Gastrocnemius medialis (tissue), 4 donors: ENCODE measurements at regions not wholly inside any gene's neighbourhood (a gene's known extent, or its start where the extent isn't known, plus 50 kb on each side); places are given as distances from the start of the nearest gene placed in this dataset.
"Not testable (repeated sequence)": the region's sequence is repeated elsewhere in the genome, so short reads cannot be mapped to it uniquely, and the experiment has no call there.

Experiments
- ATAC-seq, 2 donors: fragments of 150-250 bp; one replicate each; pipeline ENCODE4 v1.9.1; 2016
- DNase-seq, 2 donors: peaks; one replicate each; pipeline ENCODE4 v3.0.0-alpha.2; 2019
- H3K27ac ChIP-seq, 4 donors: fragments of 200-600 bp; sonication (generic); 1 replicate in 1 of 4; 2 replicates in 3 of 4; pipeline ENCODE4 v1.5.1; 2016 to 2018; ENCODE audit warnings: mild to moderate bottlenecking in 2 of 4, moderate library complexity in 1 of 4
- H3K27me3 ChIP-seq, 3 donors: fragments of 200-600 bp; sonication (generic) in 2 of 3; 1 replicate in 1 of 3; 2 replicates in 2 of 3; pipeline versions ENCODE4 v1.5.1 to v1.6.0; 2016 to 2019; ENCODE audit warnings: mild to moderate bottlenecking in 1 of 3, moderate library complexity in 1 of 3
- H3K36me3 ChIP-seq, 2 donors: fragments of 200-600 bp; sonication (generic) in 1 of 2; one replicate each; pipeline ENCODE4 v1.5.1; 2017 to 2018
- H3K4me1 ChIP-seq, 2 donors: fragments of 200-600 bp; sonication (generic) in 1 of 2; one replicate each; pipeline ENCODE4 v1.5.1; 2016 to 2017; ENCODE audit warnings: mild to moderate bottlenecking in 2 of 2
- H3K4me3 ChIP-seq, 4 donors: fragments of 200-600 bp; sonication (generic) in 3 of 4; 1 replicate in 1 of 4; 2 replicates in 3 of 4; pipeline ENCODE4 v1.5.1; 2016 to 2019; ENCODE audit warnings: mild to moderate bottlenecking in 2 of 4
- H3K9me3 ChIP-seq, 3 donors: fragments of 200-600 bp; sonication (generic) in 2 of 3; 1 replicate in 1 of 3; 2 replicates in 2 of 3; pipeline ENCODE4 v1.5.1; 2016 to 2019
- POLR2A ChIP-seq, 2 donors: fragments of 450-650 bp; IDR thresholded peaks; one replicate each; pipeline ENCODE4 v1.6.1; 2017; ENCODE audit warnings: antibody characterized with exemption in 2 of 2, mild to moderate bottlenecking in 2 of 2, moderate library complexity in 2 of 2
- in situ Hi-C, 4 donors: fragments of 200-750 bp; cut with MboI; loops; one replicate each; pipeline versions ENCODE4 v1.15.0 to v1.8.0; 2017; ENCODE audit warnings: low sequenced_read_pairs in 4 of 4
- intact Hi-C: fragments of 100-400 bp; cut with DNase I; formaldehyde crosslinking; loops from one replicate; pipeline ENCODE4 v1.15.1; 2023; ENCODE audit warnings: low total_unique reads
- TF ChIP-seq, protein P1 (sequence below), 5 experiments: fragments of 450-650 bp in 3 of 5; fragments of 200-600 bp in 2 of 5; sonication (generic) in 2 of 5; IDR thresholded peaks in 4 of 5; conservative IDR thresholded peaks in 1 of 5; 1 replicate in 4 of 5; 2 replicates in 1 of 5; pipeline ENCODE4 v1.5.1; 2016 to 2019; ENCODE audit warnings: antibody characterized with exemption in 5 of 5, mild to moderate bottlenecking in 3 of 5, moderate library complexity in 3 of 5

- H3K9me3 ChIP-seq: no peaks in the 10 kb centered on the region
- TF ChIP-seq POLR2A (IDR thresholded peaks at IDR 0.05): no peak
- TF ChIP-seq, protein P1, sequence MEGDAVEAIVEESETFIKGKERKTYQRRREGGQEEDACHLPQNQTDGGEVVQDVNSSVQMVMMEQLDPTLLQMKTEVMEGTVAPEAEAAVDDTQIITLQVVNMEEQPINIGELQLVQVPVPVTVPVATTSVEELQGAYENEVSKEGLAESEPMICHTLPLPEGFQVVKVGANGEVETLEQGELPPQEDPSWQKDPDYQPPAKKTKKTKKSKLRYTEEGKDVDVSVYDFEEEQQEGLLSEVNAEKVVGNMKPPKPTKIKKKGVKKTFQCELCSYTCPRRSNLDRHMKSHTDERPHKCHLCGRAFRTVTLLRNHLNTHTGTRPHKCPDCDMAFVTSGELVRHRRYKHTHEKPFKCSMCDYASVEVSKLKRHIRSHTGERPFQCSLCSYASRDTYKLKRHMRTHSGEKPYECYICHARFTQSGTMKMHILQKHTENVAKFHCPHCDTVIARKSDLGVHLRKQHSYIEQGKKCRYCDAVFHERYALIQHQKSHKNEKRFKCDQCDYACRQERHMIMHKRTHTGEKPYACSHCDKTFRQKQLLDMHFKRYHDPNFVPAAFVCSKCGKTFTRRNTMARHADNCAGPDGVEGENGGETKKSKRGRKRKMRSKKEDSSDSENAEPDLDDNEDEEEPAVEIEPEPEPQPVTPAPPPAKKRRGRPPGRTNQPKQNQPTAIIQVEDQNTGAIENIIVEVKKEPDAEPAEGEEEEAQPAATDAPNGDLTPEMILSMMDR (IDR thresholded peaks at IDR 0.05 in 4 of 5, conservative IDR thresholded peaks at IDR 0.05 in 1 of 5): no peak
- no peaks in the 10 kb centered on the region for H3K27me3 ChIP-seq
- ATAC-seq: no peak
- no peak overlapping the region for H3K4me3 ChIP-seq
- no peaks in the 10 kb centered on the region for H3K36me3 ChIP-seq
- in situ Hi-C loops (no loop called here), intact Hi-C loops (no loop called here)
- H3K27ac ChIP-seq: no peak overlapping the region
- H3K4me1 ChIP-seq: peaks cover 7 to 13% of the 10 kb centered on the region in 2 donors
- no peak for DNase-seq
Observed at GRCh38 chr15:98077186-98077585, 116.7 kb downstream of the ARRDC4 start.

GRCh38 chr15:98080791-98081190 is 120.3 kb downstream of the ARRDC4 start:
- in situ Hi-C loops (loop anchor here (5.0 to 10.0 kb wide), 4 partner anchors 166 to 176 kb away; no protein-coding TSS in a partner anchor), intact Hi-C loops (no loop called here)
- TF ChIP-seq POLR2A (IDR thresholded peaks at IDR 0.05): no peak
- TF ChIP-seq, protein P1 (IDR thresholded peaks at IDR 0.05 in 4 of 5, conservative IDR thresholded peaks at IDR 0.05 in 1 of 5): no peak
- Histone ChIP-seq H3K9me3 (no peaks in the 10 kb centered on the region), H3K4me3 (no peak overlapping the region), H3K27me3 (no peaks in the 10 kb centered on the region), H3K36me3 (no peaks in the 10 kb centered on the region), H3K27ac (no peak overlapping the region), H3K4me1 (peaks cover 7 to 13% of the 10 kb centered on the region in 2 donors)
- ATAC-seq: no peak
- no peak for DNase-seq

DNA sequence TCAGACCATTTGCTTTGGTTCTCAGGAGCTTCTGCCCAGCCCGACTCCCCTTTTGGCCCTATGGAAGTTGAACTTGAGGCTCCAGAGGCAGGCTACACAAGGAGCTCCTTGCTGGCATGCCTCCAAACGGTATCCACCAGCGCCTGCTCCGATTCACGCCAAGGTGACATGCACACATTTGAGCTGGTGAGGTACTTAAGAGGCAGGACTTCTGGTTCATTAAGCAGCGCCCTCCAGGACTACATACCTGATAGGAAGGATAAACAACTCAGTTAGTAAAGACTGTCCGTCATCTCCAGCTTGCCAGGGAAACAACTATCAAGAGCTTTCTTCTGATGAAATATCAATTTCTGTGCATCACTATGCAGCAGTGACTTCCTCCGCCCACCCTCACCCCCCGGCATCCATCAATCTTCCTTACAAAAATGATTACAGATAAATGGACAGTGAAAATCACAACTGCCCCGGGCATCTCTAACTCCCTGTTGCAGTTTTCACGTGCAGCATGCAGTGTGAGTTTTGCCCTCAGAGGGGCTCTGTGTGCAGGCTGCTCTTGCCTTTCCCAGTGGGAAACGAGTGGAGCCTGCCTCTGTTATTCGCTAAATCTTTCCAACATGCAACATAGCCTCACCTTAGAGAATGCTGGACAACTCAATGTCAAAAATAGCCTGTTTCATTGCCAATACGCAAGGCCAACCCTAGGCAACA is 122.9 kb downstream of the ARRDC4 start:
- no peak overlapping the region for H3K4me3 ChIP-seq
- no peaks in the 10 kb centered on the region for H3K9me3 ChIP-seq
- no peaks in the 10 kb centered on the region for H3K36me3 ChIP-seq
- no peaks in the 10 kb centered on the region for H3K4me1 ChIP-seq
- no peak for ATAC-seq
- in situ Hi-C loops: loop anchor here (5.0 to 10.0 kb wide), 4 partner anchors 169 to 179 kb away; no protein-coding TSS in a partner anchor
- H3K27ac ChIP-seq: no peak overlapping the region
- TF ChIP-seq POLR2A (IDR thresholded peaks at IDR 0.05): no peak
- TF ChIP-seq, protein P1 (IDR thresholded peaks at IDR 0.05 in 4 of 5, conservative IDR thresholded peaks at IDR 0.05 in 1 of 5): no peak
- H3K27me3 ChIP-seq: no peaks in the 10 kb centered on the region
- no peak for DNase-seq
- intact Hi-C loops: no loop called here

- no peaks in the 10 kb centered on the region for H3K36me3 ChIP-seq
- ATAC-seq (no peak), DNase-seq (peak in 1 of 2 donors; percentile 19)
- in situ Hi-C loops (loop anchor here in 2 of 4 donors (10.0 kb wide), 2 partner anchors 170 to 180 kb away; no protein-coding TSS in a partner anchor), intact Hi-C loops (loop anchor here (1.0 kb wide), 1 partner anchor 176 kb away; no protein-coding TSS in a partner anchor)
- H3K4me1 ChIP-seq: no peaks in the 10 kb centered on the region
- H3K4me3 ChIP-seq: no peak overlapping the region
- H3K27me3 ChIP-seq: no peaks in the 10 kb centered on the region
- TF ChIP-seq, protein P1 (IDR thresholded peaks at IDR 0.05 in 4 of 5, conservative IDR thresholded peaks at IDR 0.05 in 1 of 5): peak; percentile 49 to 68 (median 58)
- TF ChIP-seq POLR2A (IDR thresholded peaks at IDR 0.05): no peak
- H3K27ac ChIP-seq: no peak overlapping the region
- H3K9me3 ChIP-seq: no peaks in the 10 kb centered on the region
Observed at GRCh38 chr15:98085003-98085639, 124.6 kb downstream of the ARRDC4 start.

DNA sequence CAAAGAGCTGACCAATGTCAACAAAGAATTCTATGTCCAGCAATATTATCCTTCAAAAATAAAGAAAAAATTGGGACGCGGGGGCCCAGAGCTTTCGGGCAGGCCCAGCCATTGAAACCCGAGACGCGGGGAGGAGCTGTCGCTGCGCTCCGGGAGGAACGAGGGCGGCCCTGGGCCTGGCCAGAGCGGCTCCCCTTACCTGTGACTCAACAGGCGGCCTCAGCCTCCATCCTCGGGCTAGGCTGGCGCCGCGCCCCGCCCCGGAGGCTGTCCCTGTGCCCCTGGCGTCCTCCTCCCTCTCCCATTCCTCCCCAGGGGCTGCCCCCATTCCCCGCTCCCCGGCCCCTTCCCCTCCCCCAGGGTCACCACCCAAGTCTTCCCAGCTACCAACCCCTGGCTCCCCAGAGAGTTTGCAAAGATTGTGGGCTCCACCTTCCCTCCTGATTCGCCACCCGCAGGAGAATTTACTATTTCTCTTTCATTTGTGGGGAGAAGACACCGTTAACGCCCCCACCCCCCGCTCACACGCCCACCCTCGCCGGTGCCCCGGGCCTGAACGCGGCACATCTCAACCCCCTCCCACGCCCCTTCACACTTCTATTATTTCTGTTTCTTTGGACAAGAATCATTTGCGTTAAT is 127.9 kb downstream of the ARRDC4 start:
- DNase-seq, H3K4me3 ChIP-seq, H3K27me3 ChIP-seq, H3K4me1 ChIP-seq, H3K36me3 ChIP-seq, H3K9me3 ChIP-seq, intact Hi-C loops, H3K27ac ChIP-seq: not testable (repeated sequence)
- ATAC-seq: peak; percentile 82 to 89
- in situ Hi-C loops: loop anchor here in 2 of 4 donors (10.0 kb wide), 2 partner anchors 174 to 184 kb away; no protein-coding TSS in a partner anchor

GRCh38 chr15:98089352-98089751 is 128.8 kb downstream of the ARRDC4 start:
- peak; percentile 69 to 90 for ATAC-seq
- H3K4me3 ChIP-seq, H3K27ac ChIP-seq, H3K36me3 ChIP-seq, intact Hi-C loops, H3K4me1 ChIP-seq, H3K27me3 ChIP-seq, DNase-seq, H3K9me3 ChIP-seq: not testable (repeated sequence)
- in situ Hi-C loops: loop anchor here in 2 of 4 donors (10.0 kb wide), 2 partner anchors 175 to 185 kb away; no protein-coding TSS in a partner anchor

- not testable (repeated sequence) for DNase-seq, ATAC-seq
Observed at GRCh38 chr15:98097986-98098385, 137.5 kb downstream of the ARRDC4 start.

More at GRCh38 chr15:98097986-98098385, 137.5 kb downstream of the ARRDC4 start:
- intact Hi-C loops, H3K9me3 ChIP-seq, H3K27me3 ChIP-seq, in situ Hi-C loops, H3K4me3 ChIP-seq, H3K27ac ChIP-seq, H3K4me1 ChIP-seq, H3K36me3 ChIP-seq: not testable (repeated sequence)
